SK-N-SH (cell line): ENCODE measurements at regions not wholly inside any gene's neighbourhood (a gene's known extent, or its start where the extent isn't known, plus 50 kb on each side); places are given as distances from the start of the nearest gene placed in this dataset.
A peak's percentile ranks its signal among the peaks of the same experiment; 100 is the strongest.
"Not testable (repeated sequence)": the region's sequence is repeated elsewhere in the genome, so short reads cannot be mapped to it uniquely, and the experiment has no call there.

Experiments used
- CTCF ChIA-PET: fragments of 300-600, 350-600 bp; formaldehyde crosslinking; extraction: SDS; loops from one replicate; lab custom pipeline; 2021; lab: Yijun Ruan, JAX
- POLR2A ChIA-PET: fragments of 350-600 bp; sonication (Branson Sonifier 250); formaldehyde crosslinking; extraction: SDS; loops from one replicate; lab custom pipeline; 2020; ENCODE audit warnings: antibody characterized with exemption, inconsistent platforms; lab: Yijun Ruan, JAX
- DNase-seq: peaks from one replicate; pipeline ENCODE4 v3.0.0; 2012
- H2AFZ ChIP-seq: fragments of 200-600 bp; sonication (generic); 2 replicates; pipeline ENCODE4 v1.8.1; 2016; ENCODE audit warnings: antibody characterized with exemption, mild to moderate bottlenecking, low read depth
- H3F3A ChIP-seq: fragments of 200-600 bp; sonication (generic); replicated peaks from 2 replicates; pipeline ENCODE3; 2016; ENCODE audit warnings: antibody characterized with exemption, mild to moderate bottlenecking; ENCODE audit not compliant: insufficient read depth
- H3K27ac ChIP-seq, 2 experiments: fragments of 200-500 bp in 1 of 2; fragments of 200-600 bp in 1 of 2; sonication (Bioruptor generic) in 1 of 2; sonication (generic), shearing (Covaris generic) in 1 of 2; 2 replicates each; pipeline versions ENCODE4 v1.5.1 to v1.6.1; 2014 to 2016; ENCODE audit warnings: low read depth in 2 of 2, inconsistent platforms in 1 of 2, low read length in 1 of 2, mild to moderate bottlenecking in 1 of 2, mixed read lengths in 1 of 2
- H3K27me3 ChIP-seq: fragments of 200-600 bp; sonication (generic), shearing (Covaris generic); 2 replicates; pipeline ENCODE4 v1.6.1; 2016; ENCODE audit warnings: mixed run types; ENCODE audit not compliant: insufficient read depth
- H3K36me3 ChIP-seq, 2 experiments: fragments of 200-500 bp in 1 of 2; fragments of 200-600 bp in 1 of 2; sonication (Bioruptor generic) in 1 of 2; sonication (generic) in 1 of 2; replicated peaks in 1 of 2; 2 replicates each; pipeline versions ENCODE3 to v1.5.1; 2014 to 2016; ENCODE audit warnings: low read length in 1 of 2, mild to moderate bottlenecking in 1 of 2; ENCODE audit not compliant: insufficient read depth in 2 of 2, control insufficient read depth in 1 of 2
- H3K4me1 ChIP-seq, 2 experiments: fragments of 200-500 bp in 1 of 2; fragments of 200-600 bp in 1 of 2; sonication (Bioruptor generic) in 1 of 2; sonication (generic), shearing (Covaris generic) in 1 of 2; 2 replicates each; pipeline versions ENCODE4 v1.5.1 to v1.6.1; 2014 to 2016; ENCODE audit warnings: low read depth in 1 of 2, low read length in 1 of 2, mixed run types in 1 of 2; ENCODE audit not compliant: insufficient read depth in 2 of 2, control insufficient read depth in 1 of 2
- H3K4me2 ChIP-seq: fragments of 200-600 bp; sonication (generic), shearing (Covaris generic); 2 replicates; pipeline ENCODE4 v1.6.1; 2017; ENCODE audit warnings: mixed run types
- H3K4me3 ChIP-seq, 2 experiments: fragments of 200-500 bp in 1 of 2; fragments of 200-600 bp in 1 of 2; sonication (Bioruptor generic) in 1 of 2; sonication (generic), shearing (Covaris generic) in 1 of 2; 2 replicates each; pipeline versions ENCODE4 v1.5.1 to v1.8.1; 2014 to 2016; ENCODE audit warnings: low read depth in 2 of 2, inconsistent platforms in 1 of 2, low read length in 1 of 2, mild to moderate bottlenecking in 1 of 2, mixed read lengths in 1 of 2, moderate library complexity in 1 of 2
- H3K79me2 ChIP-seq: fragments of 200-600 bp; sonication (generic); 2 replicates; pipeline ENCODE4 v1.8.1; 2017; ENCODE audit warnings: mild to moderate bottlenecking; ENCODE audit not compliant: insufficient read depth
- H3K9ac ChIP-seq: fragments of 200-600 bp; sonication (generic); 2 replicates; pipeline ENCODE4 v1.6.1; 2017; ENCODE audit warnings: mixed run types
- H3K9me2 ChIP-seq: fragments of 200-600 bp; sonication (generic); 2 replicates; pipeline ENCODE4 v1.6.1; 2017; ENCODE audit warnings: mixed run types
- H3K9me3 ChIP-seq: fragments of 200-600 bp; sonication (generic); 2 replicates; pipeline ENCODE4 v1.6.1; 2017; ENCODE audit warnings: mixed run types, mild to moderate bottlenecking, moderate library complexity
- H4K20me1 ChIP-seq: fragments of 200-600 bp; sonication (generic); 2 replicates; pipeline ENCODE4 v1.6.1; 2017; ENCODE audit warnings: mild to moderate bottlenecking, mixed run types; ENCODE audit not compliant: insufficient read depth
- EP300 ChIP-seq, 2 experiments: IDR thresholded peaks; 2 replicates each; pipeline versions ENCODE4 v1.4.0 to v1.6.1; 2012; ENCODE audit warnings: borderline replicate concordance in 1 of 2, low read depth in 1 of 2, low read length in 1 of 2
- NFIC ChIP-seq: IDR thresholded peaks from 2 replicates; pipeline ENCODE4 v1.4.0; 2012; ENCODE audit warnings: borderline replicate concordance
- RAD21 ChIP-seq: IDR thresholded peaks from 2 replicates; pipeline ENCODE4 v1.6.1; 2012; ENCODE audit warnings: mild to moderate bottlenecking, low read length
- SMC3 ChIP-seq: IDR thresholded peaks from 2 replicates; pipeline ENCODE4 v1.6.1; 2012; ENCODE audit warnings: low read depth, low read length, improper control_type of control experiment
- TAF1 ChIP-seq: IDR thresholded peaks from 2 replicates; pipeline ENCODE4 v1.6.1; 2012; ENCODE audit warnings: low read depth, mild to moderate bottlenecking, low read length, moderate library complexity, borderline replicate concordance
- TEAD4 ChIP-seq: IDR thresholded peaks from 2 replicates; pipeline ENCODE4 v1.4.0; 2012; ENCODE audit warnings: mild to moderate bottlenecking, borderline replicate concordance; ENCODE audit not compliant: insufficient read depth
- WGBS: methylation state at CpG from one replicate; pipeline ENCODE4 v1.1.6; 2017; ENCODE audit warnings: low lambda C conversion rate; 5-methylcytosine and 5-hydroxymethylcytosine counted together
- TF ChIP-seq, protein P1 (sequence below): IDR thresholded peaks from 2 replicates; pipeline ENCODE4 v1.4.0; 2012; ENCODE audit warnings: low read depth
- TF ChIP-seq, protein P2 (sequence below): fragments of 200-600 bp; sonication (generic); IDR thresholded peaks from 2 replicates; pipeline ENCODE4 v1.6.1; 2017; ENCODE audit warnings: antibody characterized with exemption, mild to moderate bottlenecking, moderate library complexity
- TF ChIP-seq, protein P3 (sequence below): IDR thresholded peaks from 2 replicates; pipeline ENCODE4 v1.4.0; 2012; ENCODE audit warnings: low read depth, borderline replicate concordance
- TF ChIP-seq, protein P4 (sequence below): IDR thresholded peaks from 2 replicates; pipeline ENCODE4; 2012

DNA sequence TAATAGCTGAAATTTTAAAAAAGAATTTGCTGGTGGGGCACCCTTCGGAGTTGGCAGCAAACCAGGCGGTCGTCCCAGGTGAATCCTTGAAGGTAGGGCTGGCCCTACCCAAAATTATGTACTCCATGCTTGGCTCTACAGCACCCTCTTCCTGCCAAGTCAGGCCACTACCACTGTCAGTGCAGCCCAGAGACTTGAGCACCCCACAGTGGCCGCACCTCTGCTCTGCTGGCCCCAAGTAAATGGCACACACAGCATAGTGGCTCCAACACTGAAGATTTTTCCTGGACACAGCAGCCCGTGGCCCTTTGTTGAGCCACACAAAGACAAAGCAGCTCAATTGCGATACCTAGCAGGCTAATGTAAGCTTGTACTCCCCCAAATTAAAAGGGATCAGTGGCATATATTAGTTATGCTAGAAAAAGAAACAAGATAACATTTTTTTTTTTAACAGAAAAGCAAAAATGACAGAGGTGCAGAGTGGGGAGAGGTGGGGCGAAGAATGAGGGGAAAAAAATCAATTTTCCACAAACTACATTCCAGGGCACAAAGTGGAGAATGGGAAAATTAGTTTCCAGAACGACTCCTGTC is 250.5 kb downstream of the UACA start:
- no peak overlapping the region for H3K27ac ChIP-seq
- peaks cover 7% of the 10 kb centered on the region; the same call in 1 of the 2 replicates for H3K9me3 ChIP-seq
- no peaks in the 10 kb centered on the region for H3K27me3 ChIP-seq
- TF ChIP-seq SMC3 (peak; percentile 74), RAD21 (peak; percentile 72)
- TF ChIP-seq, protein P1, sequence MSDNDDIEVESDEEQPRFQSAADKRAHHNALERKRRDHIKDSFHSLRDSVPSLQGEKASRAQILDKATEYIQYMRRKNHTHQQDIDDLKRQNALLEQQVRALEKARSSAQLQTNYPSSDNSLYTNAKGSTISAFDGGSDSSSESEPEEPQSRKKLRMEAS = no peak
- TF ChIP-seq, protein P2, sequence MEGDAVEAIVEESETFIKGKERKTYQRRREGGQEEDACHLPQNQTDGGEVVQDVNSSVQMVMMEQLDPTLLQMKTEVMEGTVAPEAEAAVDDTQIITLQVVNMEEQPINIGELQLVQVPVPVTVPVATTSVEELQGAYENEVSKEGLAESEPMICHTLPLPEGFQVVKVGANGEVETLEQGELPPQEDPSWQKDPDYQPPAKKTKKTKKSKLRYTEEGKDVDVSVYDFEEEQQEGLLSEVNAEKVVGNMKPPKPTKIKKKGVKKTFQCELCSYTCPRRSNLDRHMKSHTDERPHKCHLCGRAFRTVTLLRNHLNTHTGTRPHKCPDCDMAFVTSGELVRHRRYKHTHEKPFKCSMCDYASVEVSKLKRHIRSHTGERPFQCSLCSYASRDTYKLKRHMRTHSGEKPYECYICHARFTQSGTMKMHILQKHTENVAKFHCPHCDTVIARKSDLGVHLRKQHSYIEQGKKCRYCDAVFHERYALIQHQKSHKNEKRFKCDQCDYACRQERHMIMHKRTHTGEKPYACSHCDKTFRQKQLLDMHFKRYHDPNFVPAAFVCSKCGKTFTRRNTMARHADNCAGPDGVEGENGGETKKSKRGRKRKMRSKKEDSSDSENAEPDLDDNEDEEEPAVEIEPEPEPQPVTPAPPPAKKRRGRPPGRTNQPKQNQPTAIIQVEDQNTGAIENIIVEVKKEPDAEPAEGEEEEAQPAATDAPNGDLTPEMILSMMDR = peak; percentile 62
- TF ChIP-seq, protein P3, sequence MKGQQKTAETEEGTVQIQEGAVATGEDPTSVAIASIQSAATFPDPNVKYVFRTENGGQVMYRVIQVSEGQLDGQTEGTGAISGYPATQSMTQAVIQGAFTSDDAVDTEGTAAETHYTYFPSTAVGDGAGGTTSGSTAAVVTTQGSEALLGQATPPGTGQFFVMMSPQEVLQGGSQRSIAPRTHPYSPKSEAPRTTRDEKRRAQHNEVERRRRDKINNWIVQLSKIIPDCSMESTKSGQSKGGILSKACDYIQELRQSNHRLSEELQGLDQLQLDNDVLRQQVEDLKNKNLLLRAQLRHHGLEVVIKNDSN = no peak
- H4K20me1 ChIP-seq = no peaks in the 10 kb centered on the region
- no peaks in the 10 kb centered on the region for H3K36me3 ChIP-seq
- H3K9me2 ChIP-seq = no peaks in the 10 kb centered on the region
- 78% methylated on average over 8 of the region's 8 CpGs for WGBS
- peak; percentile 70 for DNase-seq
- H3K4me3 ChIP-seq = no peak overlapping the region
- H3K4me2 ChIP-seq = no peak overlapping the region
- ChIA-PET CTCF (interaction anchor here (0.6 to 1.9 kb wide), 13 partner anchors 9 to 990 kb away, joined by 3 to 14 read pairs (median 3); no protein-coding TSS in a partner anchor), POLR2A (no interaction called here)
- H3K4me1 ChIP-seq = peaks cover 13 to 22% of the 10 kb centered on the region in 2 experiments; a peak in 2 of 4 replicates
- H3F3A ChIP-seq = peaks cover 3% of the 10 kb centered on the region
- H3K79me2 ChIP-seq = no peaks in the 10 kb centered on the region
- no peak overlapping the region for H2AFZ ChIP-seq
- no peak overlapping the region for H3K9ac ChIP-seq

DNA sequence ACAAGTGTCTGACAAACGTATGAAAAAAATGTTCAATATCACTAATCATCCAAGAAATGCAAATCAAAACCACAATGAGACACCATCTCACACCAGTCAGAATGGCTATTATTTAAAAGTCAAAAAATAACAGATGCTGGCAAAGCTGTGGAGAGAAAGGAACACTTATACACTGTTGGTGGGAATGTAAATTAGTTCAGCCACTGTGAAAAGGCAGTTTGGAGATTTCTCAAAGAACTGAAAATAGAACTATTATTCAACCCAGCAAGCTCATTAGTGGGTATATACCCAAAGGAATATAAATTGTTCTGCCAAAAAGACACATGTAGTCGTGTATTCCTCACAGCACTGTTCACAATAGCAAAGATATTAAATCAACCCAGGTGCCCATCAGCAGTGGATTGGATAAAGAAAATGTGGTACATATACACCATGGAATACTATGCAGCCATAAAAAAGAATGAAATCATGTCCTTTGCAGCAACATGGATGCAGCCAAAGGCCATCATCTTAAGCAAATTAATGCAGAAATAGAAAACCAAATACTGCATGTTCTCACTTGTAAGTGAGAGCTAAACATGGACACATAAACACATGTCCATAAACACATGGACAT is 251.3 kb downstream of the UACA start:
- 75% methylated on average over 2 of the region's 2 CpGs for WGBS
- H3K79me2 ChIP-seq, H3K9me3 ChIP-seq, POLR2A ChIA-PET, H3K27ac ChIP-seq, H3K9ac ChIP-seq, H2AFZ ChIP-seq, H3K4me3 ChIP-seq, H3F3A ChIP-seq, H3K4me2 ChIP-seq, H3K36me3 ChIP-seq, DNase-seq, H3K27me3 ChIP-seq, H4K20me1 ChIP-seq, H3K9me2 ChIP-seq: not testable (repeated sequence)
- CTCF ChIA-PET = interaction anchor here (0.6 to 1.9 kb wide), 10 partner anchors 8 to 1401 kb away, joined by 3 to 14 read pairs (median 4); no protein-coding TSS in a partner anchor
- H3K4me1 ChIP-seq = peaks cover 14 to 16% of the 10 kb centered on the region in 2 experiments; a peak in 2 of 4 replicates

DNA sequence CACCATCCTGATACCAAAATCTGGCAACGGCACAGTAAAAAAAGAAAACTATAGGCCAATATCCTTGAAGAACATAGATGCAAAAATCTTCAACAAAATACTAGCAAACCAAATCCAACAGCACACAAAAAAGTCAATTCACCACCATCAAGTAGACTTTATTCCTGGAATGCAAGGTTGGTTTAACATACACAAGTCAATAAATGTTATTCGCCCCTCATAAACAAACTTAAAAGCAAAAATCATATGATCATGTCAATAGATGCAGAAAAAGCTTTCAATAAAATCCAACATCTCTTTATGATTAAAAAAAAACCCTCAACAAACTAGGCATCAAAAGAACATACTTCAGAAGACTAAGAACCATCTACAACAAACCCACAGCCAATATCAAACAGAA is 252.9 kb downstream of the UACA start:
- Histone ChIP-seq H3K4me3 (no peak overlapping the region), H3K36me3 (no peaks in the 10 kb centered on the region), H3K4me1 (peaks cover 20 to 23% of the 10 kb centered on the region in 2 experiments; a peak in 3 of 4 replicates), H2AFZ (no peak overlapping the region), H3K9me2 (no peaks in the 10 kb centered on the region), H3F3A (peaks cover 14% of the 10 kb centered on the region), H3K9me3 (peaks cover 7% of the 10 kb centered on the region; the same call in 1 of the 2 replicates), H4K20me1 (no peaks in the 10 kb centered on the region), H3K9ac (no peak overlapping the region), H3K27ac (no peak overlapping the region), H3K79me2 (no peaks in the 10 kb centered on the region), H3K27me3 (no peaks in the 10 kb centered on the region), H3K4me2 (no peak overlapping the region)
- ChIA-PET CTCF (interaction anchor here (1.6 kb wide), 1 partner anchor 1032 kb away, joined by 3 read pairs; no protein-coding TSS in a partner anchor), POLR2A (no interaction called here)
- TF ChIP-seq TEAD4 = no peak
- no peak for TF ChIP-seq SMC3
- no peak for TF ChIP-seq TAF1
- no peak for TF ChIP-seq NFIC
- TF ChIP-seq, protein P4, sequence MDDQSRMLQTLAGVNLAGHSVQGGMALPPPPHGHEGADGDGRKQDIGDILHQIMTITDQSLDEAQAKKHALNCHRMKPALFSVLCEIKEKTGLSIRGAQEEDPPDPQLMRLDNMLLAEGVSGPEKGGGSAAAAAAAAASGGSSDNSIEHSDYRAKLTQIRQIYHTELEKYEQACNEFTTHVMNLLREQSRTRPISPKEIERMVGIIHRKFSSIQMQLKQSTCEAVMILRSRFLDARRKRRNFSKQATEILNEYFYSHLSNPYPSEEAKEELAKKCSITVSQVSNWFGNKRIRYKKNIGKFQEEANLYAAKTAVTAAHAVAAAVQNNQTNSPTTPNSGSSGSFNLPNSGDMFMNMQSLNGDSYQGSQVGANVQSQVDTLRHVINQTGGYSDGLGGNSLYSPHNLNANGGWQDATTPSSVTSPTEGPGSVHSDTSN = no peak
- TF ChIP-seq, protein P2 = no peak
- no peak for TF ChIP-seq EP300 (IDR thresholded peaks at IDR 0.05; ENCODE audit: borderline replicate concordance in 1 of 2, low read depth in 1 of 2, low read length in 1 of 2)
- no peak for DNase-seq
- WGBS = 72% methylated on average over 2 of the region's 2 CpGs
